GM18907 (cell line): ENCODE measurements at regions not wholly inside any gene's neighbourhood (a gene's known extent, or its start where the extent isn't known, plus 50 kb on each side); places are given as distances from the start of the nearest gene placed in this dataset.

Source experiments
- ATAC-seq: cut with Tn5 transposase; IDR thresholded peaks from one replicate; pipeline ENCODE4 v1.9.1; 2021; ENCODE audit warnings: mild to moderate bottlenecking, moderate library complexity; ENCODE audit not compliant: unreplicated experiment

DNA sequence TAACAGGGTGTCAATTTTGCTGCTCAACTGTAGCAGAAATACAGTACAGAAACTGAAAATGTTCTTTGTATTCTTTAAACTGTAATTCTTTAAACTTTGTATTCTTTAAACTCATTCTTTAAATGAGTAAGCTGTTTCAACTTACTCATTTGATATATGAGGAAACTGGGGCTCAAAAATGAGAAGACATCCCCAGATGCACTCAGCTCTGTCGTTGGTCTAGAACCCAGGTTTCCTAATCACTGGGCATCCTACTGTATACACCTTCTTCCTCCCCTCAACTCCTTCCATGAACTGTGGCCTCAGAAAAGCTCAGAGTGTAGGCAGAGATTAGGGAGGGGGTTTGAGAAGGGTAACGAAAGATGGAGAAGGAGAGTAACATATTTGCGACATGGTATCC, 136.5 kb upstream of the MAST4 start:
- no peak for ATAC-seq

- ATAC-seq = no peak
Observed at GRCh38 chr5:66467564-66467963, 128.6 kb upstream of the MAST4 start.

DNA sequence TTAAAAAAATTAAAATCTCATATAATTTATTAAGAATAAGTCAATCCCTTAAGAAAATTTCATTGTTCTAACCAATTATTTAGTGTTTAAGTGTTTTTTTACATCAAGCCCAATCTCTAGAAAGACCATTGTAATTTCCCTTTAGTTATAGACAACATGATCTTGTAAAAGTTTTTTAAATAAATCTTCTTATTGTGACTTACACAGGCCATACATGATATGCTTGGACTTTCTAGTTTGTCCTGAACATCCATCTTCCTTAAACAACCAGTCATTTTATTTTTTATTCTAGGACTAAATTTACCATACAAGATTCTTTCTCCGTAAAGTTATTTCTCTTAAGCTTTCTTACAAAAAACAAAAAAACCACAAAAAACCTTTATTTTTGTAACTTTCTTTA, 126.5 kb upstream of the MAST4 start:
- no peak for ATAC-seq

DNA sequence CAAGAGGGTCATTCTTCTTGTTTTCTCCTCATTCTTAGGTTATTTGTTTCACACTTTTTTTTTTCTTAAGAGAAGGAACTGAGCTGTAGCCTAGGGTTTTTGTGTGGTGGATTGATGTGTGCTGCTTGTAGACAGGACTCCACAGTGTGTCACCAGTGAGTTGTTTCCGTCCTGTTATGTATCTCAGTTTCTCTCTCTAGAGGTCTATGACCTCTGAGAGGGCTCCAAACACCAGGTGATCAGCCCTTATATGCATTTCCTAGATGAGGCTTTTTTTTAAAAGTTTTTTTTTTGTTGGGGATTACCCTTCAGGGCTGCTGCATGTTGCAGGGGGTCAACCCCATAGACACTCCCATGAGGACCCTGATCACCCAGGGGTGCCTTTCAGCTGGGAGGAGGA, 124.2 kb upstream of the MAST4 start:
- no peak for ATAC-seq

DNA sequence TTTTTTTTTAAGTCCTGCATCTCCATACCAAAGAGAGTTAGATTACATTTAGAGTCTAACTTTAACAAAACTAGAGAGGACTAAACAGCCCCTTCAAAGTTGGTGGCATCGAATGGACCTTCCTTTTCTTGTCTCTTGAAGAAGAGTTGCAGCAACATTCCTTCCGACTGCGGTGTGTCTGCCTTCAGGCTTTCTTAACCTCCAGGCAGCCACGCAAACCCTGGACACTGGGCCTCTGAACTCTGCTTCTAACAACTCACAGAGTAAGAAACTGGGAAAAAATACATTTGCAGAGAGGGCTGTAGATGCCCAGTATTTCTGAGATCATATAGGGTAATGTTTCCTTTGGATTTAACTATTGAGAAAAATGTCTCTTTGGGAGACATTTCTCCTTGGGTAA, 120.5 kb upstream of the MAST4 start:
- ATAC-seq = no peak

- ATAC-seq = no peak
Observed at GRCh38 chr5:66477596-66477995, 118.6 kb upstream of the MAST4 start.

- ATAC-seq = no peak
Observed at GRCh38 chr5:66494437-66494836, 101.8 kb upstream of the MAST4 start.

GRCh38 chr5:66498791-66499207, 97.4 kb upstream of the MAST4 start:
- ATAC-seq = no peak

DNA sequence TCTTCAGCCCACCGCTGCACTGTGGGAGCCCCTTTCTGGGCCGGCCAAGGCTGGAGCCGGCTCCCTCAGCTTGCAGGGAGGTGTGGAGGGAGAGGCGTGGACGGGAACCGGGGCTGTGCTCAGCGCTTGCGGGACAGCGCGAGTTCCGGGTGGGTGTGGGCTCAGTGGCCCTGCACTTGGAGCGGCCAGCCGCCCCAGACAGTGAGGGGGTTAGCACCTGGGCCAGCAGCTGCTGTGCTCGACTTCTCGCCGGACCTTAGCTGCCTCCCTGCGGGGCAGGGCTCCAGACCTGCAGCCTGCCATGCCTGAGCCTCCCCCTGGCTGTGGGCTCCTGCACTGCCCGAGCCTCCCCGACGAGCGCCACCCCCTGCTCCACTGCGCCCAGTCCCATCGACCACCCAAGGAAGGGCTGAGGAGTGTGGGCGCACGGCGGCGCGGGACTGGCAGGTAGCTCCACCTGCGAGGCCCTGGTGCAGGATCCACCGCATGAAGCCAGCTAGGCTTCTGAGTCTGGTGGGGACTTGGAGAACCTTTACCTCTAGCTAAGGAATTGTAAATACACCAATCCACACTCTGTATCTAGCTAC, 92.9 kb upstream of the MAST4 start:
- no peak for ATAC-seq

- ATAC-seq = no peak
Observed at GRCh38 chr5:66507106-66507505, 89.1 kb upstream of the MAST4 start.

- no peak for ATAC-seq
Observed at GRCh38 chr5:66511491-66511890, 84.7 kb upstream of the MAST4 start.

DNA sequence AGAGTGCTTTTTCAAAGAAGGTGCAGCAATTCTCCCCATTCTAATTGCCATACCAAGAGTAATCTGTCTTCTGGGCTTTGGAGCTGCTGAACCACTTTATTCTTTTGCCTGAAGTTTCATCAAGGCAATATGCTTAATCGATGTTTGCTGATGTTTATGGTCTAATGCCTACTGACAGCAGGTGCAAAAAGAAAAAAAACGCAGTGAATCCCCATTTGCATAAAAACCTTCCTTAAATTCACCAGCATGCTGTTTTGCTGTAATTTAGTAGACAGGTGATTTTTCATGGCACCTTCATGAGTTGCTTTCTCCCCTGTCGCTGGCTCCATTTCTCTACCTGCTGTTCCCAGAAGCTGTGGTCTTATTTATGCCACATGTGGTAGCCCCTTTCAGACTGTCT, 83.1 kb upstream of the MAST4 start:
- no peak for ATAC-seq

DNA sequence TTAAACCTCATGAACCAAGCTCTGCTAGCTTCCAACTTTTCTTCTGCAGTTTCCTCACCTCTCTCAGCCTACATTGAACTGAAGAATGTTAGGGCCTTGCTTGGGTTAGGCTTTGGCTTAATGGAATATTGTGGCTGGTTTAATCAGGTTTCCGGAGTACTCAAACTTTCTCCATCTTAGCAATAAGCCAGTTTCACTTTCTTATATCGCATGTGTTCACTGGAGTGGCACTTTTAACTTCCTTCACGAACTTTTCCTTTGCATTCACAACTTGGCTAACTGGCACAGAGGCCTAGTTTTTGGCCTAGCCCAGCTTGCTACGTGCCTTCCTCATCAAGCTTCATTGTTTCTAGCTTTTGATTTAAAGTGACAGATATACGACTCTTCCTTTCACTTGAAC, 81.0 kb upstream of the MAST4 start:
- no peak for ATAC-seq

DNA sequence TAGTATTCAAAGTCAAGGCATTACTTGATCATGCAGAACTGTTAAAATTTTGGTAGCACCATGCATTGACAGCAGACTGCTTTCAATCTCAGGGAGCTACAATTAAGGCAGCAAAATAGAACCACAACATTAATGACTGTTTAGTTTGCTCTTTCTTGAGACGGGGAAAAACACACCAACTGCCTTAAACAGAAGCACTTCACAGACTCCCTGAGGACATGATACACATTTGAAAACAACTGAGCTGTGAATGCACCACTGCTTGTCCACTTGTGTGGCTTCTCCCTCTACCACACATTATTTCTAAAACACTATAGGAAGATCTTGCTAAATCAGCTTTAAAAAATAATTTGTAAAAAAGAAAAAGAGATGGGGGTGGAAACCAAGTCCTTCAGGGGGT, 79.6 kb upstream of the MAST4 start:
- ATAC-seq = no peak

DNA sequence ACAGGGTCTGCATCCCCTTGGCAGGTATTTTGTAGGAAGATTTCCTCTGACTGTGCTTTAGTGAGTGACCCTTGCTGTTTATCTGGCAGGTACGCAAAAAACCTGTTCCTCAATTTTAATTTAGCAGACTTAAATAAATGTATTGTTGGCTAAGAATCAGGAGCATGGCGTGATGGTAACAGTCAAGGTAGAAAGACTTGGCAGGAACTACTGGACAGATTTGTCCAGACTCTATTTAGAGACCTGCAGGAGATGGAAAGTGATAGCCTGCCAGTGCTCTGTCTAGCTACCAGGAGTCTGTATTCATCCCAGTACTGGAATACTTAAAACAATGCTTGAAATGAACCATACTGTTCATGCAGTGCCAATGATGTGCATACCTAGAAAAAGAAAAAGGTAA, 78.8 kb upstream of the MAST4 start:
- ATAC-seq = no peak

DNA sequence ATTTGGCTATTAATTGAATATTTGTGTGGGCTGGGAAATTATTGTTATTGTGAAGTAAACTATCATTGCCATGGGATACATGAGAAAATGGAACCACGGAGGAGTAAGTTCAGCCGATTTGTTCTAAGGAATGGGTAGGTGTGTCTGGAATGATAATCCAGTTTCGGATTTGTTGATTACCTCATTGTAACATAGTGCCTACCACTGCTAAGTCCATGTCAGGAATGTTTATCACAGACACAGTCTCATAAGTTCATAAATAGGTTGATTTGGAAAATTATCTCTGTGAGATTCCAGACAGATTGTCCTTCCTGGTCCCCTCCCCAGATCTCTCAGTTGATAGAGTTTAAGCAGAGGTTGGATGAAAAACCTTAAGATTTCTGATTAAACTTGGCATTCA, 78.1 kb upstream of the MAST4 start:
- no peak for ATAC-seq

DNA sequence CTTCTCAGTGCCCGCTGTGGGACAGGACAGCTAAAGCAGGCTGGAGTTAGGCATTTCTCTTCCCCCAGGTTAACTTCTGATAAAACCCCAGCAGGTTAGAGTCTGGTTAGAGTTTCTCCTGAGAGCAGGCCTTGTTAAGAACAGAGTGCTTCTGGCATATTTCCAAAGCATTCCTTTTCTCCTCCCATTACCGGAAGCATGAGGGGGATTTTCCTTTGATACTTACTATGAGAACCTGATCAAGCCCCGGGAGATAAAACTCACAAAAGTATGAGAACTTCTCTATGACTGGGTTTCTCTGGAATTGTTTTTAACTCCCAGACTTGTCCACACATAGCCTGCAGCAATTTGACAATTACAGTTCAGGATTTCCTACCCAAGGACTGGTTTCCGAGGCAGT, 77.4 kb upstream of the MAST4 start:
- no peak for ATAC-seq

DNA sequence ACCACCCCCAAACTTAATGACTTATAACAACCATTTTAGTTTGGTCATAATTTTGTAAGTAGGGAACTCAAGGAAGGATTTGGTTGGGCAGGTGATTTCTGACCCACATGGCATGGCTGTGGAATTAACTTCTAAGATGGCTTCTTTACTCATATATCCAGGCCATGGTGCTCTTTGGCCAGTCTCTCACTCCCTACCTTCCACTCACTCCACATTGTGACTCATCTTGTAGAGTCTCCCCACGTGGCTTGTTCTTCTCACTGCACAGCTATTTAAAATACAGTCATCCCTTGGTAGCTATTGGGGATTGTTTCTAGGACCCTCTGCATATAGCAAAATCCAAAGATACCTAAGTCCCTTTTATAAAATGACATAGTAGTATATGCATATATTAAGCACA, 76.6 kb upstream of the MAST4 start:
- ATAC-seq = no peak

DNA sequence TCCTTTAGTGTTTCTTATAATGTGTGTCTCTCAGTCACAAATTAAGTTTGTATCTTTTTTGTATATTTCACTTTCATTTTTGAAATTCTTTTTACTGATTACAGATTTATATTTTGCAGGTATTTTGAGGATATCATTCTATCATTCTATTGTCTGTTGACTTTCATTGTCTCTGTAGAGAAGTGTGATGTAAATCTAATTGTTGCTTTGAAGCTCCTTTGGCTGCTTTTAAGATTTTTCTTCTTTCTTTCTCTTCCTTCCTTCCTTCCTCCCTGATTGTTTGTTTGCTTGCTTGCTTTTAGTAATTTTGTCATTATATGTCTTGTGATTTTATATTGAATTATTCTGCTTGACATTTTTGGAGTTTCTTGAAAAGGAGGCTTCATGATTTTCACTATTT, 75.3 kb upstream of the MAST4 start:
- no peak for ATAC-seq

GRCh38 chr5:66527478-66528035, 68.6 kb upstream of the MAST4 start:
- no peak for ATAC-seq

GRCh38 chr5:66529182-66529581, 67.0 kb upstream of the MAST4 start:
- no peak for ATAC-seq

- no peak for ATAC-seq
Observed at GRCh38 chr5:66529704-66530103, 66.5 kb upstream of the MAST4 start.

GRCh38 chr5:66538126-66538525, 58.1 kb upstream of the MAST4 start:
- ATAC-seq = no peak
